Gastroesophageal sphincter (tissue), 4 donors: ENCODE measurements at regions not wholly inside any gene's neighbourhood (a gene's known extent, or its start where the extent isn't known, plus 50 kb on each side); places are given as distances from the start of the nearest gene placed in this dataset.

Experiments
- ATAC-seq: fragments of 150-250 bp; one replicate; pipeline ENCODE4 v1.9.1; 2016; ENCODE audit warnings: mild to moderate bottlenecking, moderate library complexity
- H3K27ac ChIP-seq, 4 donors: fragments of 200-600 bp; sonication (generic) in 3 of 4; 1 replicate in 3 of 4; 2 replicates in 1 of 4; pipeline ENCODE4 v1.5.1; 2016 to 2019
- H3K27me3 ChIP-seq: fragments of 200-600 bp; sonication (generic); one replicate; pipeline ENCODE4 v1.5.1; 2019
- H3K36me3 ChIP-seq, 2 donors: fragments of 200-600 bp; sonication (generic); one replicate each; pipeline ENCODE4 v1.5.1; 2019; ENCODE audit warnings: control low read depth in 1 of 2
- H3K4me1 ChIP-seq, 3 donors: fragments of 200-600 bp; sonication (generic); 1 replicate in 2 of 3; 2 replicates in 1 of 3; pipeline ENCODE4 v1.5.1; 2016 to 2019; ENCODE audit warnings: control low read depth in 2 of 3
- H3K4me3 ChIP-seq, 2 donors: fragments of 200-600 bp; sonication (generic); one replicate each; pipeline ENCODE4 v1.5.1; 2019; ENCODE audit warnings: mild to moderate bottlenecking in 1 of 2, moderate library complexity in 1 of 2
- H3K9me3 ChIP-seq, 3 donors: fragments of 200-600 bp; sonication (generic); one replicate each; pipeline ENCODE4 v1.5.1; 2017 to 2019; ENCODE audit warnings: control low read depth in 2 of 3
- EP300 ChIP-seq: sonication (generic); formaldehyde crosslinking; IDR thresholded peaks from one replicate; pipeline ENCODE4 v1.6.1; 2017; ENCODE audit warnings: antibody characterized with exemption, mild to moderate bottlenecking
- POLR2A ChIP-seq, 2 donors: fragments of 450-650 bp; IDR thresholded peaks; one replicate each; pipeline ENCODE4 v1.6.1; 2017; ENCODE audit warnings: antibody characterized with exemption in 2 of 2, mild to moderate bottlenecking in 2 of 2, moderate library complexity in 1 of 2
- POLR2AphosphoS5 ChIP-seq: sonication (generic); formaldehyde crosslinking; IDR thresholded peaks from one replicate; pipeline ENCODE4 v1.6.1; 2017; ENCODE audit warnings: antibody characterized with exemption
- WGBS, 2 donors: methylation state at CpG; one replicate each; pipeline ENCODE4 v1.1.5; 2018; ENCODE audit warnings: low coverage in 1 of 2; 5-methylcytosine and 5-hydroxymethylcytosine counted together
- TF ChIP-seq, protein P1 (sequence below), 4 experiments: fragments of 200-600 bp in 2 of 4; fragments of 450-650 bp in 2 of 4; sonication (generic) in 1 of 4; IDR thresholded peaks; one replicate each; pipeline ENCODE4 v1.5.1; 2017 to 2019; ENCODE audit warnings: antibody characterized with exemption in 4 of 4, mild to moderate bottlenecking in 2 of 4, moderate library complexity in 2 of 4

DNA sequence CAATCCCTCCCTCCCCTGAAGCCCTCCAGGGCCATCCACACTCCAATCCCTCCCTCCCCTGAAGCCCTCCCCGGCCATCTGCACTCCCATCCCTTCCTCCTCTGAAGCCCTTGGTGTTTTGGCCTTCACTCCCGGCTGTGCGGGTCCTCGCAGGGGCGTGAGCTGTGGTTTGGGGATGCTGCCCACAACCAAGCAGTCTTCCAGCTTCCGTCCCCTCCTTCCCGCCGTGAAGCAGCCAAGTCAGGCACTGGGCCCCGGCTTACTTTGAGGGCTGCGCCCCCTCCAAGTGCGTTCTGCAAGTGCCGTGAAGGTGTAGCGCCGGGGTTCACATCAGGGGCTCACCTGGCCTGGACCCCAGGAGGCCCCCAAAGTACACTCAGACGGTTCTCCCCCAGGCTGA is 335.9 kb downstream of the BRD1 start:
- no peak overlapping the region for H3K27ac ChIP-seq
- H3K9me3 ChIP-seq = peaks cover 0 to 9% (median 0%) of the 10 kb centered on the region in 3 donors
- no peaks in the 10 kb centered on the region for H3K4me1 ChIP-seq
- TF ChIP-seq, protein P1, sequence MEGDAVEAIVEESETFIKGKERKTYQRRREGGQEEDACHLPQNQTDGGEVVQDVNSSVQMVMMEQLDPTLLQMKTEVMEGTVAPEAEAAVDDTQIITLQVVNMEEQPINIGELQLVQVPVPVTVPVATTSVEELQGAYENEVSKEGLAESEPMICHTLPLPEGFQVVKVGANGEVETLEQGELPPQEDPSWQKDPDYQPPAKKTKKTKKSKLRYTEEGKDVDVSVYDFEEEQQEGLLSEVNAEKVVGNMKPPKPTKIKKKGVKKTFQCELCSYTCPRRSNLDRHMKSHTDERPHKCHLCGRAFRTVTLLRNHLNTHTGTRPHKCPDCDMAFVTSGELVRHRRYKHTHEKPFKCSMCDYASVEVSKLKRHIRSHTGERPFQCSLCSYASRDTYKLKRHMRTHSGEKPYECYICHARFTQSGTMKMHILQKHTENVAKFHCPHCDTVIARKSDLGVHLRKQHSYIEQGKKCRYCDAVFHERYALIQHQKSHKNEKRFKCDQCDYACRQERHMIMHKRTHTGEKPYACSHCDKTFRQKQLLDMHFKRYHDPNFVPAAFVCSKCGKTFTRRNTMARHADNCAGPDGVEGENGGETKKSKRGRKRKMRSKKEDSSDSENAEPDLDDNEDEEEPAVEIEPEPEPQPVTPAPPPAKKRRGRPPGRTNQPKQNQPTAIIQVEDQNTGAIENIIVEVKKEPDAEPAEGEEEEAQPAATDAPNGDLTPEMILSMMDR (IDR thresholded peaks at IDR 0.05) = no peak
- H3K27me3 ChIP-seq = peaks cover 31% of the 10 kb centered on the region
- 40 to 90% methylated on average over 1 to 2 of the region's 15 CpGs for WGBS, 2 donors
- H3K4me3 ChIP-seq = no peak overlapping the region
- H3K36me3 ChIP-seq = no peaks in the 10 kb centered on the region
- no peak for ATAC-seq

DNA sequence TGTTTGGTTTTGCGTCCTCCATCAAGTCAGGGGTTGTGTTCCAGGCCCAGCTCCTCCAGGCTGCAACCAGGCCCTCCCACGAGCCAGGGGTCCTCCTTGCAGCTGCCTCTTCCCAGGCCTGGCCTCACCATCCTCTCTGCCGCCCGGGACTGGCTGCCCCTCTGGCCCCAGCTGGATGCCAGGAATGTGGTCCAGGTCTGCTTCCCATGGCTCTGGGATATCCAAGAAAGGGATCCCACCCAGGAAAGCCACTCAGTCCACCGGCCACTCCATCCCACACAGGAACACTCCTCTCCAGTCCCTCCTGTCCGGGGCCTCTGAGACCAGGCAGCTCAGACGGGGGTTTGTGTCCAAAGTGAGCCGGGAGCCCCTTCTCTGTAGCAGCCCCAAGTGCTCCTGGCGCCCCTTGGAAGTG is 336.4 kb downstream of the BRD1 start:
- ATAC-seq = no peak

GRCh38 chr22:49490692-49491091 is 337.0 kb downstream of the BRD1 start:
- H3K9me3 ChIP-seq = no peaks in the 10 kb centered on the region
- TF ChIP-seq EP300 = no peak
- no peak for TF ChIP-seq POLR2AphosphoS5
- TF ChIP-seq, protein P1 (IDR thresholded peaks at IDR 0.05) = no peak
- no peak for TF ChIP-seq POLR2A (IDR thresholded peaks at IDR 0.05)
- peaks cover 42% of the 10 kb centered on the region for H3K27me3 ChIP-seq
- 92% methylated on average over 2 of the region's 18 CpGs; no CpG with 5 or more reads in 1 of the 2 donors for WGBS, 2 donors
- H3K4me1 ChIP-seq = no peaks in the 10 kb centered on the region
- H3K36me3 ChIP-seq = no peaks in the 10 kb centered on the region
- no peak overlapping the region for H3K27ac ChIP-seq
- ATAC-seq = no peak
- no peak overlapping the region for H3K4me3 ChIP-seq

More for the DNA sequence above, 336.4 kb downstream of the BRD1 start:
- Histone ChIP-seq H3K9me3 (peaks cover 0 to 4% (median 0%) of the 10 kb centered on the region in 3 donors), H3K36me3 (no peaks in the 10 kb centered on the region), H3K27ac (no peak overlapping the region), H3K4me1 (no peaks in the 10 kb centered on the region), H3K27me3 (peaks cover 36% of the 10 kb centered on the region), H3K4me3 (no peak overlapping the region)
- no CpG with 5 or more reads among the region's 9 CpGs for WGBS, 2 donors
- TF ChIP-seq EP300 (no peak), POLR2A (IDR thresholded peaks at IDR 0.05) (no peak), POLR2AphosphoS5 (no peak)
- TF ChIP-seq, protein P1 (IDR thresholded peaks at IDR 0.05) = no peak

GRCh38 chr22:49489821-49490220 is 337.9 kb downstream of the BRD1 start:
- TF ChIP-seq POLR2A (IDR thresholded peaks at IDR 0.05) (no peak), EP300 (no peak), POLR2AphosphoS5 (no peak)
- TF ChIP-seq, protein P1 (IDR thresholded peaks at IDR 0.05) = no peak
- H3K36me3 ChIP-seq = no peaks in the 10 kb centered on the region
- H3K9me3 ChIP-seq = no peaks in the 10 kb centered on the region
- WGBS, 2 donors = no CpG with 5 or more reads among the region's 7 CpGs
- ATAC-seq = no peak
- no peaks in the 10 kb centered on the region for H3K4me1 ChIP-seq
- no peak overlapping the region for H3K27ac ChIP-seq
- H3K4me3 ChIP-seq = no peak overlapping the region
- peaks cover 50% of the 10 kb centered on the region for H3K27me3 ChIP-seq

GRCh38 chr22:49488943-49489342 is 338.7 kb downstream of the BRD1 start:
- no peaks in the 10 kb centered on the region for H3K36me3 ChIP-seq
- peaks cover 58% of the 10 kb centered on the region for H3K27me3 ChIP-seq
- no peak for TF ChIP-seq POLR2A (IDR thresholded peaks at IDR 0.05)
- no peak for TF ChIP-seq POLR2AphosphoS5
- TF ChIP-seq, protein P1 (IDR thresholded peaks at IDR 0.05) = no peak
- no peak for TF ChIP-seq EP300
- H3K9me3 ChIP-seq = no peaks in the 10 kb centered on the region
- H3K27ac ChIP-seq = no peak overlapping the region
- 56 to 80% methylated on average over 1 to 4 of the region's 10 CpGs for WGBS, 2 donors
- ATAC-seq = no peak
- no peaks in the 10 kb centered on the region for H3K4me1 ChIP-seq
- H3K4me3 ChIP-seq = no peak overlapping the region
